Right renal cortex interstitium (tissue), 3 donors: ENCODE measurements at regions not wholly inside any gene's neighbourhood (a gene's known extent, or its start where the extent isn't known, plus 50 kb on each side); places are given as distances from the start of the nearest gene placed in this dataset.

Source experiments
- DNase-seq, 3 donors: peaks; one replicate each; pipeline ENCODE4 v3.0.0-alpha.2; 2013; ENCODE audit warnings: low read depth in 3 of 3, low spot score in 2 of 3

- no peak for DNase-seq
Observed at GRCh38 chr12:115657081-115658013, 620.1 kb downstream of the MED13L start.

- no peak for DNase-seq
Observed at GRCh38 chr12:115650026-115650425, 627.5 kb downstream of the MED13L start.

- no peak for DNase-seq
Observed at GRCh38 chr12:115648463-115648862, 629.0 kb downstream of the MED13L start.

GRCh38 chr12:115646210-115646609 is 631.3 kb downstream of the MED13L start:
- DNase-seq, result no peak

GRCh38 chr12:115640929-115641328 is 636.6 kb downstream of the MED13L start:
- DNase-seq, result no peak

GRCh38 chr12:115639648-115640012 is 637.9 kb downstream of the MED13L start:
- no peak for DNase-seq

GRCh38 chr12:115638733-115639647 is 638.5 kb downstream of the MED13L start:
- no peak for DNase-seq

- no peak for DNase-seq
Observed at GRCh38 chr12:115636546-115636945, 640.9 kb downstream of the MED13L start.

- DNase-seq, result no peak
Observed at GRCh38 chr12:115632308-115632707, 645.2 kb downstream of the MED13L start.

- peak in 1 of 3 donors; percentile 34 for DNase-seq
Observed at GRCh38 chr12:115630136-115630535, 647.4 kb downstream of the MED13L start.

- no peak for DNase-seq
Observed at GRCh38 chr12:115626210-115626609, 651.3 kb downstream of the MED13L start.

GRCh38 chr12:115623764-115624334 is 653.6 kb downstream of the MED13L start:
- DNase-seq, result no peak

GRCh38 chr12:115623275-115623674 is 654.2 kb downstream of the MED13L start:
- no peak for DNase-seq

- DNase-seq, result no peak
Observed at GRCh38 chr12:115620816-115621215, 656.7 kb downstream of the MED13L start.

- no peak for DNase-seq
Observed at GRCh38 chr12:115619889-115620288, 657.6 kb downstream of the MED13L start.

- no peak for DNase-seq
Observed at GRCh38 chr12:115619061-115619460, 658.4 kb downstream of the MED13L start.

- no peak for DNase-seq
Observed at GRCh38 chr12:115618105-115618504, 659.4 kb downstream of the MED13L start.

GRCh38 chr12:115617391-115617790 is 660.1 kb downstream of the MED13L start:
- no peak for DNase-seq

GRCh38 chr12:115611477-115611876 is 666.0 kb downstream of the MED13L start:
- DNase-seq, result no peak

GRCh38 chr12:115609347-115609746 is 668.1 kb downstream of the MED13L start:
- no peak for DNase-seq

- no peak for DNase-seq
Observed at GRCh38 chr12:115606040-115606439, 671.5 kb downstream of the MED13L start.
